GM18951 (cell line): ENCODE measurements at regions not wholly inside any gene's neighbourhood (a gene's known extent, or its start where the extent isn't known, plus 50 kb on each side); places are given as distances from the start of the nearest gene placed in this dataset.
"Not testable (repeated sequence)": the region's sequence is repeated elsewhere in the genome, so short reads cannot be mapped to it uniquely, and the experiment has no call there.

Source experiments
- POLR2A ChIP-seq: IDR thresholded peaks from 4 replicates; pipeline ENCODE4 v1.6.1; 2011; ENCODE audit warnings: mild to moderate bottlenecking; ENCODE audit not compliant: insufficient read length, insufficient read depth; ENCODE audit errors: extremely low read depth
- in situ Hi-C: fragments of 300-500 bp; cut with MboI; formaldehyde crosslinking; loops from one replicate; pipeline ENCODE4 v1.12.0; 2022; ENCODE audit warnings: low sequenced_read_pairs, mixed read lengths, inconsistent platforms; ENCODE audit not compliant: unreplicated experiment

DNA sequence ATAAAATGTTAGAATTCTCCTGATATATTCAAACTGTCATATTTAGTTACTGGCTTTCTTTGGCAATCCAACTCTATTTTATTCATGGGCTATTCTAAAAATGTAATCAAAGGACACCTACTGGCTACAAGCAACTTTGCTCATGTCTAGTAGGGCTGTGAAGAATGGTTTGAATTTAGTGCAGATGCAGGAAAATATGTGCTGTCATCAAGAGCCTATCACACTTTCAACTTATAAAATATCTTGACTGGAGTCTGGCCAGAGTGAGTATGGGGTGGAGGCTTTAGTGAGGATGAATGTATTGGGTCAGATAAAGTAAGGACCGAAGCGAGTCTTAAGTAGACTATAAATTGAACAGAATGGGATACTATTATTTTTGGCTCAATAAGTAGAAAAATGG, 343.4 kb upstream of the SPRED2 start:
- TF ChIP-seq POLR2A: no peak
- in situ Hi-C loops: no loop called here

- in situ Hi-C loops: no loop called here
- no peak for TF ChIP-seq POLR2A
Observed at GRCh38 chr2:65767946-65768345, 335.5 kb upstream of the SPRED2 start.

GRCh38 chr2:65766768-65767267, 334.4 kb upstream of the SPRED2 start:
- TF ChIP-seq POLR2A: no peak
- in situ Hi-C loops: no loop called here

GRCh38 chr2:65765376-65765775, 333.0 kb upstream of the SPRED2 start:
- in situ Hi-C loops: no loop called here

GRCh38 chr2:65762068-65762467, 329.7 kb upstream of the SPRED2 start:
- no peak for TF ChIP-seq POLR2A
- in situ Hi-C loops: no loop called here

More at GRCh38 chr2:65765376-65765775, 333.0 kb upstream of the SPRED2 start:
- no peak for TF ChIP-seq POLR2A

- no peak for TF ChIP-seq POLR2A
- in situ Hi-C loops: no loop called here
Observed at GRCh38 chr2:65754219-65754618, 321.8 kb upstream of the SPRED2 start.

DNA sequence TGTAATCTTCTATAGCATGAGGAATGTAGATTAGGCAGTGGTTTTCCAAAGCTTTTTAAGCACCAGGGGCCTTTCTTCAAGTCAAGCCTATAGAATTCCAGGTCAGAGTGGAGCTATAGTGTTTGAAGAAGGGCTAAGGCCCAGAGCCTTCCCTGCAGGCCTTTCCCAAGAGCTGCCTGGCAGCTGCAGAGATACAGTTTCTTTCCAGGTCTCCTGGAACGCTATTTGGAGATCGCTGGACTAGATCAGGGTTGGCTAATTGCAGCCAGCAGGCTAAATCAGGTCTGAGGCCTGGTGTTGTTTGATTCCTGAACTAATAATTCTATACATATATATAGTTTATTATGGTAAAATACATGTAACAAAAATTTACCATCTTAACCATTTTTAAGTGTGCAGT, 319.0 kb upstream of the SPRED2 start:
- TF ChIP-seq POLR2A: no peak
- in situ Hi-C loops: no loop called here

DNA sequence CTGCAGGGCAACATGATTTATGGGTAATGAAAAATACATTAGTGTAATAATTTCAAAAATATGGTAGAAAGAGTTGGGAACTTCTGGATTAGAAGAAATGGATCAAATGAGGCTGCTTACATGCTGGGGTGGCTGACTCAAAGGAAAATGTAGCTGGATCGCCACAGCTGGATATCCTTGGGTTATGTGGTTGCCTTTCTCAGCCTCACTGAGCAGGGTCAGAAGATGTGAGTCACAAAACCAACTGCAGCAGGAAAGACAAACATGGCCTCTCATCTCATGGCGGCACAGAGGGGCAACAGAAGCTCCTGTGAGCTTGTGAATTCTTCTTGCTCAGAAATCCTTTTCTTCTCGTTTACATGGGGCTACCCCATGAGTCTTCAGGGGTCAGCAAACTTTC, 317.1 kb upstream of the SPRED2 start:
- in situ Hi-C loops: no loop called here
- TF ChIP-seq POLR2A: no peak

DNA sequence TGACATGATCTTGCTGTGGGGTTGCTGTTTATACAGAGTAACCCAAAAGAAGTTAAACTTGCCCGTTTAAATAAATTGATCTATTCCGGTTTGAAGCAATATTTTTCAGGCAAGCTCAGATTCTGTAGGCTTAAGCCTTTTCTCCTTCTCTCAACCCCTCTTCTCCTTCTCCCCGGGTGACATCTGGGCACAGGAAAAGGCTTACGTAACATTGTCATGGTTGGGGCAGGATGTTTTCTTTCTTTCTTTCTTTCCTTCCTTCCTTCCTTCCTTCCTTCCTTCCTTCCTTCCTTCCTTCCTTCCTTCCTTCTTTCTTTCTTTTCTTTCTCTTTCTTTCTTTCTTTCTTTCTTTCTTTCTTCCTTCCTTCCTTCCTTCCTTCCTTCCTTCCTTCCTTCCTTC, 315.5 kb upstream of the SPRED2 start:
- in situ Hi-C loops: not testable (repeated sequence)

DNA sequence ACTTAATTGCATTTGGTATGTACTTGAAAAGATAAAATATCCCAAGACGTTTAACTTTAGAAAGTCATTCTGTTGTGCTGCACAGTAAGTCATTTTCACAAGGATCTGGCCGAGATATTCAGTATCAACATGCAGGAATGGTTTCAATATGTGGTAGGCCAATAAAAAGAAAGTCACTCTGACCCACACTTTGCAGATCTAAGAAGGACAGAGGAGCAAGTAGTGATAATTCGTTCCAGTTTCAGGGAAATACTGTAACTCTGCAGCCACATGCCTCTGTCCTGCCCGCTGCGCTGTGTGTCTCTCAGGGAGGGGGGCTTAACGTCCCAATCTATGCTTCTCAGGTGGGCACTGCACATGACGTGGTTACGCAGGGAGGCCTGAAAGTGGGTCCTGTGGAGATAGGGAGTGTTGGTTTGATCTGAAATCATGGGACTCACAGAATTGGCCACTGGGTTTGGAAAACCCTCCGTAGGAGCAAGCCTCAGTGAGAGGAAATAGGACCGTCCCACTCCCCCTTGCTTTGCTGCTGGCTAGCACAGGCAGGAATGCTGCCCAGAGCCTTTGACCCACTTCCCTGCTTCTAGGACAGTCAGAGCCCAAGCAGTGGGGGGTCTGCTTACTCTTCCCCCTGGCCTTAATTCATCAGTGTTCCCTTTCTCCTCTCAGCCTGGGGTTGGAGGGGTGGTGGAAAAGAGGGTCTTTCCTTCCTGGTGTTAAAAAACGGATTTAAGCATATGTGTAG, 314.7 kb upstream of the SPRED2 start:
- in situ Hi-C loops: no loop called here
- no peak for TF ChIP-seq POLR2A

- TF ChIP-seq POLR2A: no peak
- in situ Hi-C loops: no loop called here
Observed at GRCh38 chr2:65744477-65745200, 312.2 kb upstream of the SPRED2 start.

GRCh38 chr2:65742977-65743376, 310.6 kb upstream of the SPRED2 start:
- in situ Hi-C loops: no loop called here
- TF ChIP-seq POLR2A: no peak

DNA sequence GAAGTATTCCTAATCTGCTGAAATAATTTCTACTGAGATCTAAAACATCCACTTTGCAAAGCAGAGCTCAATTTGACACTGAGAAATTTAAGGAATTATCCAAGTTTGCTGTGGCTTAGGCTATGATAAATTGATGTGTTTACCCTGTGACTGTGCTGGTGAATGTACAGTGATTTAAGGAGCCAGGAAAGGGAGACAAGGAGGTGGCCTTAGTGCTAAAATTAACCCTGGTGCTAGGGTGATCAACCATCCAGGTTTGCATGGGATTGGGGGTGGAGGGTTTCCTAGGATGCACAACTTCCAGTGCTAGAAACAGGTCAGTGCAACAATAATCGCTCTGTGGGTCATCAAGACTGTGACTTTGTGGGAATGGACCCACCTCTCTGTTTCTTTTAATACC, 307.5 kb upstream of the SPRED2 start:
- in situ Hi-C loops: no loop called here
- no peak for TF ChIP-seq POLR2A

DNA sequence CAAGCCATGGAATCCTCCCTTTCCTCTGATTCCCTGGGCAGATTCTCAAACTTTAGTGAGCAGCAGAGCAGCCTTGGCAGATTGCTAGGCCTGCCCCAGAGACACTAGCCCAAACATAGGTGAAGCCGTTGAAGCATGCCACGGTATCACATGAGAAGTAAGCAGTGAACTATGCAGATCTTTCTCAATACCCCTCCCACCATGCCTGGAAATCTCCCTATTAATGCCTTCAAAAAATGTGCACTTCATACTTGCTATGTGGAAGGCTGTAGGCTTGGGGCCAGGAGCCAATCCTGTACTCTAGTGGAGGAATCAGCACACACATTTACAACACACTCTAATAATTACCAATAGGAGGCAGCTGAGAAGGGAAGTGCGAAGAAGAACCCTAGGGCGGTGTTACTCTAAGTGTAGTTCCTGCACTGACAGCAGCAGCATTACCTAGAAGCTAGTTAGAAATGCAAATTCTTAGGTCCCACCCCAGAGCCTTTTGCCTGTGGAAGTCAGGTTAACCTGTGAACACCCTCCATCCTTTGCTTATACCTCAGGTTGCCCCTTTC, 305.1 kb upstream of the SPRED2 start:
- in situ Hi-C loops: no loop called here
- no peak for TF ChIP-seq POLR2A
